ENCODE measurements at regions not wholly inside any gene's neighbourhood (a gene's known extent, or its start where the extent isn't known, plus 50 kb on each side); places are given as distances from the start of the nearest gene placed in this dataset.

DNA sequence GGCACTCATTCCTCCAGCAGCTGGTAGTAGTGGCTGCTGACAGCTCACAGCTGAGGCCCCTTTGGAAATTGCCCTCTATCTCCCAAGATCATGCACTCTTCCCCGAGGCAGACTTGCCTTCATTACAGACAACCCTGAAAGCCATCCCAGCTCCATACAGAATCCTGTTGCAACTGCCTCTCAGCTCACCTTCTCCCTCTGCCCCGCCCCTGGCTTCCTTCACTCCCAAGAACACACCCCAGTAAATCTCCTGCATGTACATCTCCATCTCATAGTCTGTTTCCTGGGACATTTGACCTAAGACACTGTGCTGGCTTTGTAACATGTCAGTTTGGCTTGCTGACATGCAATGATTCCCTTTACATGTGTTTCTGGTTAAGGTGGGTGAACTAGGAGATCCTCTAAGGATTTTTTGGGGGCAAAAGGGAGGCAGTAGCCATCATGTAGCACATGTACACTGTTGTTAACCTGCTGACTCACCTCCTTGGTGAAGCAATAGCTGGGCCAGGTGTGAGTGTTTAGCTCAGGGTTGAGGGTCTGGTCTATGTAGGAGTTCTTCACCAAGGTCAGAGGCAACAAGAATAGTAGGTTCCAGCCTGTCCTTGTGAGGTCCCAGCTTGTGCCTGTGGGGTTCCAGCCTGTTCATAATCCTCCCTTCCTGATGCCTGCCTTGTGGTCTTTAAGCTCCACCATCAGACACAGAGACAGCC lies 179.6 kb downstream of the CSNK2A3 start:
- DNase-seq, result no peak

GRCh38 chr11:11171854-11172253 lies 181.2 kb downstream of the CSNK2A3 start:
- peak; percentile 21 for DNase-seq

GRCh38 chr11:11171285-11171684 lies 181.8 kb downstream of the CSNK2A3 start:
- no peak for DNase-seq

GRCh38 chr11:11170352-11171084 lies 182.5 kb downstream of the CSNK2A3 start:
- DNase-seq, result no peak

GRCh38 chr11:11169715-11170351 lies 183.2 kb downstream of the CSNK2A3 start:
- no peak for DNase-seq

- DNase-seq, result no peak
These were observed 185.2 kb downstream of the CSNK2A3 start for GRCh38 chr11:11167806-11168205.

- no peak for DNase-seq
These were observed 188.7 kb downstream of the CSNK2A3 start for GRCh38 chr11:11164334-11164690.

- DNase-seq, result no peak
These were observed 189.2 kb downstream of the CSNK2A3 start for GRCh38 chr11:11163669-11164333.

DNA sequence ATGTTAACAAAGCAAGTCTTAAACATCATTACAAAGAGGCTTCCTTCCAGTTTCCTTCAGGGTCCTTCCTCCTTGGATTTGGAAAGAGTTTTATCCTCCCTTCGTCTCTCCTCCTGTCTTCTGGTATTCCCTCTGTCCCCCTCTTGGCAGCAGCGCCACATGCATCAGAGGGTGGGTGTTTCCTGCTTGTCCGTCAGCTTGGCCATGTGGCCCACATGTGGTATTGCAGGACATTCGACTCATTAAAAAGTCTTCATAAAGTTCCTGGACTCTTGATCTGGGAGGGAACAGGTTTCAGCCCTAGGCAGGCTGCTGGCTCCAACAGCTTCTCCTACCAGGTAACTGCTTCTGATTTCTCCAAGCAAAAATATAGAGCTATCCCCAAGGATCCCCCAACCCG lies 189.8 kb downstream of the CSNK2A3 start:
- no peak for DNase-seq

GRCh38 chr11:11157185-11157584 lies 195.9 kb downstream of the CSNK2A3 start:
- DNase-seq, result peak; percentile 60

GRCh38 chr11:11155962-11156815 lies 196.9 kb downstream of the CSNK2A3 start:
- peak; percentile 48 for DNase-seq

GRCh38 chr11:11152877-11153276 lies 200.2 kb downstream of the CSNK2A3 start:
- DNase-seq, result no peak

GRCh38 chr11:11149671-11150459 lies 203.2 kb downstream of the CSNK2A3 start:
- DNase-seq, result peak; percentile 52

DNA sequence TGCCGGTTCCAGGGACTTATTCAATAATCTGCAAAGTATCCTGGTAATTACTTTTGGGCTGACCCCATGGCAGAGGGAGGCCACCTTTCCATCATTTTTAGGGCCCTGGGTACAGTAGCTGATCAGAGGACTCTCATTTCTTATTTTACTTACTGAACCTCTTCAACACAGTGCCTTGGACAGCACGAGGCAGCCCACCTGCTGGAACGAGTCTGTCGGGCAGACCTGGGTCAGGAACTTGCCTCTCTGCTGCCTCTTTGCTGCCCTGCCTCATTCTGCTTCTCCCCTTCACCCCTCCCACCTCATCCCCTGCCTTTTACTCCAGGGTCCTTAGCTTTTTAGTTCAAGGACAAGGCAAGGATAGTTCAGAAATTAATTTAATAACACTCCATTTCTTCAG lies 204.5 kb downstream of the CSNK2A3 start:
- DNase-seq, result no peak

- no peak for DNase-seq
These were observed 204.9 kb downstream of the CSNK2A3 start for GRCh38 chr11:11148104-11148509.

- no peak for DNase-seq
These were observed 206.2 kb downstream of the CSNK2A3 start for GRCh38 chr11:11146830-11147229.

GRCh38 chr11:11143849-11144248 lies 209.2 kb downstream of the CSNK2A3 start:
- no peak for DNase-seq

DNA sequence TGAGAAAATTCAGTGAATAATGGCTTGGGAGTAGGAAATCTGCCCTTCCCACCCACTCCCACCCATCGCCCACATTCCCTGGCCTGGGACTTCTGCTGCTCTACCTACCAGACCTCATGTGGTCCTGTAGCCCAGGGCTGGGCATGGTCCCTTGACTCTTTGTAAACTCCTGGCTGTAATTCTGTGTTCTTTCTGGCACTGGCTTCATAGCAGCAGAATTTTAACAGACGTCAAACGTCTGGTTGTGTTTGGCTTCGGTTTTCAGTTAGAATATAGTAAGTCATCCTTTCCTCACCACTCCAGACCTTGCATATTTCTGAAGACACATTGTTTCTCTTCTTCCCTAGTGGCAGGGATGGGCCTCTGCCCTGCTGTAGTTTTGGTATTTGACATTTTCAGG lies 210.6 kb downstream of the CSNK2A3 start:
- no peak for DNase-seq

DNA sequence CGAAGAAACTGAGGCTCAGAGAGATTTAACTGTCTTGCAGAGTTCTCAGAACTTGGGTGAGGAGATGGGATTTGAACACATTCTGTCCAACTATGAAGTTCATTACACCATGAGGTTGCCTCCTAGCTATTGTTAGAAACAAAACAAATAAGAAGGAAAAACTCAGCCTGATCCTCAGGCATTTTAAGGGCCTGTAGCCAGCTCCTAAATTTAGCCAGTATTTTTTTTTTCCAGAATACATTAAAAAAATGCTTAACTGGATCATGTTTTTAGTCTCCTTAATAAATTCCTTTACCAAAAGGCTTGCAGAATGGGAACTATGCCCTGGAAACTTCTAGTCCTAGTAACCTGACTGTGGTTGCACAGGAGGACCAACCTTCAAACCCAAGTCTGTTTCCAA lies 212.0 kb downstream of the CSNK2A3 start:
- no peak for DNase-seq

DNA sequence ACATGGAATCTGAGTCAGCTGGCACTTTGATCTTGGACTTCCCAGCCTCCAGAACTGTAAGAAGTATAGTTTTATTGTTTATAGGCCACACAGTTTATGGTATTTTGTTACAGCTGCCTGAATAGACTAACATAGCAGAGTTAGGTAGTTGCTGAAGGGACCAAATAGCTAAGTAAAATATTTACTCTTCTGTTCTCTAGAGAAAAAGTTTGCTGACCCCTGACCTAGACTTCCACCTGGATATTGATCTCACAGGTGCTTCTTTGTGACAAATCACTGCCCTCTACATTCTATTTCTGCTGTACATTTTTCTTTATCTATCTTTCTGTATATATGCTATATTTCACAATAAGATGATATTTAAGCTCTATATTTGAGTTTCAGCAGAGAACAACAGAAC lies 212.5 kb downstream of the CSNK2A3 start:
- DNase-seq, result no peak

GRCh38 chr11:11137339-11137738 lies 215.7 kb downstream of the CSNK2A3 start:
- DNase-seq, result no peak
